Lung (tissue), 11 donors: ENCODE measurements at regions not wholly inside any gene's neighbourhood (a gene's known extent, or its start where the extent isn't known, plus 50 kb on each side); places are given as distances from the start of the nearest gene placed in this dataset.

ENCODE experiments used
- ATAC-seq: fragments of 200-7000 bp; cut with Tn5 transposase; one replicate; pipeline ENCODE4 v1.9.1; 2020; ENCODE audit warnings: moderate number of reproducible peaks; ENCODE audit not compliant: insufficient read depth, low FRiP score
- DNase-seq, 3 donors: peaks; one replicate each; pipeline ENCODE4 v3.0.0-alpha.2; 2013 to 2017
- H3K27ac ChIP-seq, 2 donors: one replicate each; pipeline ENCODE4 v1.5.1; 2013; ENCODE audit warnings: mild to moderate bottlenecking in 2 of 2, moderate library complexity in 2 of 2, control low read depth in 1 of 2, inconsistent platforms in 1 of 2, low read depth in 1 of 2, low read length in 1 of 2
- H3K27me3 ChIP-seq, 3 donors: one replicate each; pipeline ENCODE4 v1.5.1; 2013; ENCODE audit warnings: low read length in 2 of 3; ENCODE audit not compliant: control insufficient read depth in 3 of 3, insufficient read depth in 3 of 3
- H3K36me3 ChIP-seq, 4 donors: one replicate each; pipeline ENCODE4 v1.5.1; 2013; ENCODE audit warnings: low read length in 4 of 4, mild to moderate bottlenecking in 1 of 4, moderate library complexity in 1 of 4; ENCODE audit not compliant: control insufficient read depth in 4 of 4, insufficient read depth in 4 of 4
- H3K4me1 ChIP-seq, 5 donors: one replicate each; pipeline ENCODE4 v1.5.1; 2013; ENCODE audit warnings: low read length in 5 of 5, mild to moderate bottlenecking in 2 of 5, moderate library complexity in 1 of 5; ENCODE audit not compliant: control insufficient read depth in 5 of 5, insufficient read depth in 5 of 5
- H3K4me3 ChIP-seq: one replicate; pipeline ENCODE4 v1.5.1; 2013; ENCODE audit warnings: mild to moderate bottlenecking, control low read depth, moderate library complexity
- H3K9ac ChIP-seq, 2 donors: one replicate each; pipeline ENCODE4 v1.5.1; 2013; ENCODE audit warnings: low read length in 2 of 2, control low read depth in 1 of 2; ENCODE audit not compliant: insufficient read depth in 1 of 2
- H3K9me3 ChIP-seq, 4 donors: one replicate each; pipeline ENCODE4 v1.5.1; 2013; ENCODE audit warnings: low read length in 3 of 4, mild to moderate bottlenecking in 1 of 4, moderate library complexity in 1 of 4; ENCODE audit not compliant: control insufficient read depth in 4 of 4, insufficient read depth in 3 of 4
- CTCF ChIP-seq: IDR thresholded peaks from 2 replicates; pipeline ENCODE4 v1.5.1; 2012; ENCODE audit warnings: mild to moderate bottlenecking; ENCODE audit errors: control extremely low read depth, extremely low read depth
- WGBS, 2 donors: extraction: QIAGEN DNeasy Blood & Tissue Kit; methylation state at CpG; one replicate each; pipeline ENCODE4 v1.1.7; 2013; 5-methylcytosine and 5-hydroxymethylcytosine counted together
- donor health status: control.
- donor health status: control.
- donor health status: Bipolar disorder and iron deficiency.
- donor health status: healthy.
- donor health status: DM: yes; HTN: yes; CAD: no.

DNA sequence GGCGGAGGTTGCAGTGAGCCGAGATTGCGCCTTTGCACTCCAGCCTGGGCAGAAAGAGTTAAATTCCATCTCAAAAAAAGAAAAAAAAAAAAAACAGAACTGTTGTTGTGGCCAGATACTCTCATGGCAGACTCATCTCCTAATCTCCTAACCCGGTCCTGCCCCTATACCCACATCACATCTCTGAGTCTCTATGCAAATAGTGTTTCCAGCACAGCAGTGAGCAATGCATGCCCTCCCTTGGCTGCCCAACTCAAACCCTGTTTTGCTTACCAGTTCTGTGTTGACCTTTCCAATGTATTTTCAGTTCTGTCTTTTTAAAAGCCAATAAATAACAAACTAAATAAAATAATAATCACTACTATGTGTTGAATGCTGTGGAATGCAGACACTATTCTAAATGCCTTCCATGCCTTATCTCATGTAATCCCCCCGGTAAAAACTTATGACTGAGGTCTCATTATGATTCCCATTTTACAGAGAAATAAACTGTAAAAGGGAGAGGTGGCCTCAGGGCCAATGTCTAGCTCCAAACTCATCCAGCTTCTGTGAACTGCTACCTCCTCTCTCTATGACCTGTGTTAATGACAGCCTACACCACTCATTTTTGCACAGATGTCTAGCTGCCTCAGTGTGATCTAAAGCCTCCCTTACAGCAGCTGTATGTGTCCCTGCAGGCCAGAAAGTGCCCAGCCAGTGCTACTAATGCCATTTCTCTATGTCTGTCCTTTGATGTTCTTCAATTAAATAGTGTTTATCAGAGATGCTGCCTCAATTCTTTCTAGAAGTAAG, 289.8 kb downstream of the HS3ST3B1 start:
- Histone ChIP-seq H3K27me3 (no peaks in the 10 kb centered on the region), H3K9me3 (peaks cover 0 to 2% (median 0%) of the 10 kb centered on the region in 4 donors), H3K27ac (no peak overlapping the region), H3K36me3 (no peaks in the 10 kb centered on the region), H3K4me1 (no peaks in the 10 kb centered on the region), H3K4me3 (no peak overlapping the region), H3K9ac (no peak overlapping the region)
- DNase-seq: no peak
- TF ChIP-seq CTCF: no peak
- WGBS, 2 donors: 85% methylated on average over 5 of the region's 5 CpGs
- no peak for ATAC-seq

GRCh38 chr17:14585099-14585498, 284.2 kb downstream of the HS3ST3B1 start:
- H3K4me3 ChIP-seq: no peak overlapping the region
- peaks cover 0 to 1% (median 0%) of the 10 kb centered on the region in 4 donors for H3K9me3 ChIP-seq
- 83 to 86% methylated on average over 4 of the region's 4 CpGs for WGBS, 2 donors
- no peak overlapping the region for H3K9ac ChIP-seq
- no peaks in the 10 kb centered on the region for H3K4me1 ChIP-seq
- H3K27ac ChIP-seq: no peak overlapping the region
- TF ChIP-seq CTCF: no peak
- no peak for ATAC-seq
- peaks cover 0 to 3% (median 0%) of the 10 kb centered on the region in 3 donors for H3K27me3 ChIP-seq
- no peaks in the 10 kb centered on the region for H3K36me3 ChIP-seq
- DNase-seq: no peak

- DNase-seq (no peak), ATAC-seq (no peak)
- Histone ChIP-seq H3K27ac (no peak overlapping the region), H3K4me1 (no peaks in the 10 kb centered on the region), H3K36me3 (no peaks in the 10 kb centered on the region), H3K9me3 (peaks cover 0 to 1% (median 0%) of the 10 kb centered on the region in 4 donors), H3K27me3 (peaks cover 0 to 6% (median 0%) of the 10 kb centered on the region in 3 donors), H3K9ac (no peak overlapping the region), H3K4me3 (no peak overlapping the region)
- no peak for TF ChIP-seq CTCF
- 88 to 93% methylated on average over 2 of the region's 2 CpGs for WGBS, 2 donors
These were observed 282.1 kb downstream of the HS3ST3B1 start for GRCh38 chr17:14582996-14583395.
